IMR-90 (cell line): ENCODE measurements at regions not wholly inside any gene's neighbourhood (a gene's known extent, or its start where the extent isn't known, plus 50 kb on each side); places are given as distances from the start of the nearest gene placed in this dataset.

ENCODE experiments used
- ATAC-seq: fragments of 200-7000 bp; cut with Tn5 transposase; 2 replicates; pipeline ENCODE4 v1.9.1; 2020; ENCODE audit warnings: low read depth, mild to moderate bottlenecking, moderate library complexity
- BruUV-seq: library from RNA; stranded (reverse); fragments of 400-500 nt; replicated peaks from 2 replicates; lab custom pipeline; 2021; lab: Mats Ljungman, UMichigan
- CTCF ChIA-PET: fragments of 300-600 bp; formaldehyde crosslinking; extraction: SDS; loops from one replicate; lab custom pipeline; 2021; ENCODE audit warnings: antibody characterized with exemption; lab: Yijun Ruan, JAX
- POLR2A ChIA-PET: fragments of 300-600 bp; sonication (Branson Sonifier 250); formaldehyde crosslinking; loops from one replicate; lab custom pipeline; 2022; ENCODE audit warnings: antibody characterized with exemption; ENCODE audit not compliant: unreplicated experiment; lab: Charles Lee
- DNase-seq: peaks from one replicate; pipeline ENCODE4 v3.0.0; 2013
- H2AFZ ChIP-seq: replicated peaks from 2 replicates; pipeline ENCODE3; 2013; ENCODE audit warnings: low read length, mild to moderate bottlenecking; ENCODE audit not compliant: poor library complexity
- H2AK5ac ChIP-seq: 2 replicates; pipeline ENCODE4 v1.6.1; 2013; ENCODE audit warnings: low read depth, low read length, inconsistent platforms
- H2AK9ac ChIP-seq: replicated peaks from 2 replicates; pipeline ENCODE3; 2013; ENCODE audit warnings: mild to moderate bottlenecking, low read depth, low read length, moderate library complexity; ENCODE audit not compliant: poor library complexity
- H2BK120ac ChIP-seq: 2 replicates; pipeline ENCODE4 v1.6.1; 2013; ENCODE audit warnings: low read depth, low read length, inconsistent platforms
- H2BK15ac ChIP-seq: 3 replicates; pipeline ENCODE4 v1.6.1; 2013; ENCODE audit warnings: low read depth, low read length, inconsistent platforms
- H2BK20ac ChIP-seq: 2 replicates; pipeline ENCODE4 v1.6.1; 2013; ENCODE audit warnings: low read depth, mild to moderate bottlenecking, inconsistent platforms, low read length, moderate library complexity
- H2BK5ac ChIP-seq: 2 replicates; pipeline ENCODE4 v1.6.1; 2013; ENCODE audit warnings: mild to moderate bottlenecking, low read depth, low read length, inconsistent platforms; ENCODE audit not compliant: poor library complexity, severe bottlenecking
- H3K14ac ChIP-seq: replicated peaks from 2 replicates; pipeline ENCODE4 v1.6.1; 2013; ENCODE audit warnings: low read depth, low read length, inconsistent platforms
- H3K18ac ChIP-seq: 2 replicates; pipeline ENCODE4 v1.6.1; 2013; ENCODE audit warnings: low read depth, low read length, control low read depth
- H3K23ac ChIP-seq: 2 replicates; pipeline ENCODE4 v1.6.1; 2013; ENCODE audit warnings: low read depth, low read length, inconsistent platforms
- H3K27ac ChIP-seq: 2 replicates; pipeline ENCODE4 v1.5.1; 2013; ENCODE audit warnings: mild to moderate bottlenecking, control low read depth, low read length; ENCODE audit not compliant: insufficient read depth
- H3K27me3 ChIP-seq: 2 replicates; pipeline ENCODE4 v1.6.1; 2013; ENCODE audit warnings: low read length; ENCODE audit not compliant: control insufficient read depth, insufficient read depth
- H3K36me3 ChIP-seq: 2 replicates; pipeline ENCODE4 v1.6.1; 2013; ENCODE audit warnings: low read length, mixed read lengths; ENCODE audit not compliant: control insufficient read depth, insufficient read depth
- H3K4ac ChIP-seq: 2 replicates; pipeline ENCODE4 v1.6.1; 2013; ENCODE audit warnings: low read depth, low read length, inconsistent platforms
- H3K4me1 ChIP-seq: 2 replicates; pipeline ENCODE4 v1.6.1; 2013; ENCODE audit warnings: low read length, mixed read lengths; ENCODE audit not compliant: control insufficient read depth, insufficient read depth
- H3K4me2 ChIP-seq: 2 replicates; pipeline ENCODE4 v1.6.1; 2013; ENCODE audit warnings: low read depth, mild to moderate bottlenecking, control low read depth, low read length, moderate library complexity
- H3K4me3 ChIP-seq: 2 replicates; pipeline ENCODE4 v1.5.1; 2013; ENCODE audit warnings: low read depth, mild to moderate bottlenecking, control low read depth, low read length, moderate library complexity; ENCODE audit not compliant: insufficient read depth
- H3K56ac ChIP-seq: 2 replicates; pipeline ENCODE4 v1.6.1; 2013; ENCODE audit warnings: low read length, inconsistent platforms; ENCODE audit not compliant: insufficient read depth; ENCODE audit errors: extremely low read depth
- H3K79me1 ChIP-seq, 2 experiments: 2 replicates each; pipeline ENCODE4 v1.6.1; 2013; ENCODE audit warnings: low read length in 2 of 2, inconsistent platforms in 1 of 2, low read depth in 1 of 2
- H3K9ac ChIP-seq: 2 replicates; pipeline ENCODE4 v1.6.1; 2013; ENCODE audit warnings: low read depth, low read length, control low read depth
- H3K9me1 ChIP-seq: 2 replicates; pipeline ENCODE4 v1.6.1; 2013; ENCODE audit warnings: low read length, inconsistent platforms; ENCODE audit not compliant: insufficient read depth
- H3K9me3 ChIP-seq: 2 replicates; pipeline ENCODE4 v1.6.1; 2013; ENCODE audit warnings: low read length; ENCODE audit not compliant: control insufficient read depth, insufficient read depth
- H4K20me1 ChIP-seq: 2 replicates; pipeline ENCODE4 v1.6.1; 2013; ENCODE audit warnings: low read length, inconsistent platforms; ENCODE audit not compliant: insufficient read depth
- H4K5ac ChIP-seq: 2 replicates; pipeline ENCODE4 v1.6.1; 2013; ENCODE audit warnings: mild to moderate bottlenecking, low read depth, low read length, control low read depth
- H4K8ac ChIP-seq, 2 experiments: 2 replicates each; pipeline ENCODE4 v1.6.1; 2013; ENCODE audit warnings: low read depth in 2 of 2, low read length in 2 of 2, control low read depth in 1 of 2, inconsistent platforms in 1 of 2
- H4K91ac ChIP-seq: 2 replicates; pipeline ENCODE4 v1.6.1; 2013; ENCODE audit warnings: low read depth, low read length, inconsistent platforms; ENCODE audit not compliant: insufficient read depth
- CEBPB ChIP-seq: IDR thresholded peaks from 2 replicates; pipeline ENCODE4 v1.6.1; 2012; ENCODE audit warnings: low read depth, low read length, improper control_type of control experiment
- CHD1 ChIP-seq: IDR thresholded peaks from 2 replicates; pipeline ENCODE4 v1.6.1; 2012; ENCODE audit warnings: low read depth, low read length, improper control_type of control experiment
- CTCF ChIP-seq: conservative IDR thresholded peaks from 2 replicates; pipeline ENCODE4 v1.5.1; 2012; ENCODE audit warnings: mild to moderate bottlenecking, low read depth, low read length, improper control_type of control experiment
- MAFK ChIP-seq: IDR thresholded peaks from 2 replicates; pipeline ENCODE4 v1.6.1; 2012; ENCODE audit warnings: low read depth, low read length, improper control_type of control experiment
- POLR2A ChIP-seq: IDR thresholded peaks from 2 replicates; pipeline ENCODE4 v1.6.1; 2012; ENCODE audit warnings: mild to moderate bottlenecking, low read depth, low read length
- whole genome bisulfite sequencing, 2 experiments: methylation state at CpG; one replicate each; pipeline versions ENCODE4 v1.1.5 to v1.1.7; 2013; ENCODE audit warnings: missing lambda C conversion rate in 2 of 2; ENCODE audit not compliant: insufficient read length in 1 of 2; ENCODE audit errors: extremely low coverage in 2 of 2; 5-methylcytosine and 5-hydroxymethylcytosine counted together
- dilution Hi-C: fragments of 300-500 bp; cut with HindIII; formaldehyde crosslinking; loops from one replicate; pipeline ENCODE4 v1.14.3; 2018; ENCODE audit warnings: low sequenced_read_pairs; ENCODE audit not compliant: unreplicated experiment
- in situ Hi-C: fragments of 300-500 bp; cut with MboI; formaldehyde crosslinking; loops from 3 replicates; pipeline ENCODE4 v1.14.3; 2019; ENCODE audit warnings: low sequenced_read_pairs, inconsistent platforms, mixed read lengths
- intact Hi-C: fragments of 100-400 bp; cut with micrococcal nuclease; formaldehyde crosslinking; loops from 2 replicates; pipeline ENCODE4 v1.10.0; 2022

GRCh38 chr10:3886641-3887251 is 101.7 kb upstream of the KLF6 start:
- Histone ChIP-seq H4K5ac (peak overlapping the region; percentile 95), H3K4me1 (peaks cover 23% of the 10 kb centered on the region), H2AK5ac (peak overlapping the region; percentile 60), H3K9me1 (peaks cover 10% of the 10 kb centered on the region), H2BK120ac (peak overlapping the region; percentile 89), H3K56ac (peak overlapping the region; percentile 63), H2BK5ac (peak overlapping the region; percentile 96), H4K20me1 (no peaks in the 10 kb centered on the region), H4K8ac (peak overlapping the region; percentile 5 to 85), H3K27ac (peak overlapping the region; percentile 90), H4K91ac (peak overlapping the region; percentile 82), H3K27me3 (no peaks in the 10 kb centered on the region), H2BK15ac (peak overlapping the region; percentile 83; the same call in 2 of the 3 replicates), H3K4me2 (peak overlapping the region; percentile 64), H3K18ac (peak overlapping the region; percentile 90), H3K79me1 (0 out of 4 replicates have a peak, but pooled peaks cover 0 to 6% of the 10 kb centered on the region in 2 experiments), H2AFZ (no peak overlapping the region), H3K23ac (peak overlapping the region; percentile 63; the same call in 1 of the 2 replicates), H3K9ac (peak overlapping the region; percentile 55), H3K4ac (peak overlapping the region; percentile 95), H3K14ac (peak overlapping the region; percentile 89; the same call in 1 of the 2 replicates), H3K4me3 (no peak overlapping the region), H3K9me3 (no peaks in the 10 kb centered on the region), H2BK20ac (peak overlapping the region; percentile 94), H3K36me3 (no peaks in the 10 kb centered on the region), H2AK9ac (no peak overlapping the region)
- in situ Hi-C loops (loop anchor here (5.0 kb wide), 1 partner anchor 79 kb away; no protein-coding TSS in a partner anchor), dilution Hi-C loops (no loop called here), intact Hi-C loops (loop anchor here (5.0 kb wide), 1 partner anchor 99 kb away; the partner anchor contains the start of gene KLF6)
- WGBS, 2 experiments, result no CpG with 5 or more reads among the region's 11 CpGs
- ChIA-PET CTCF (interaction anchor here (0.6 kb wide), 1 partner anchor 531 kb away, joined by 4 read pairs; no protein-coding TSS in a partner anchor), POLR2A (interaction anchor here (1.4 to 1.5 kb wide), 2 partner anchors 101 to 103 kb away, joined by 4 to 6 read pairs; partner anchors contain the start of gene KLF6)
- peak; percentile 29; the same call in 1 of the 2 replicates for TF ChIP-seq MAFK
- TF ChIP-seq POLR2A, result no peak; the same call in 1 of the 2 replicates
- TF ChIP-seq CTCF, result no peak
- TF ChIP-seq CHD1, result no peak
- TF ChIP-seq CEBPB, result peak; percentile 82
- DNase-seq (peak; percentile 96), ATAC-seq (peak; percentile 81)
- BruUV-seq, result TSS peak; percentile 96
